Osteoblast (primary cell): ENCODE measurements at regions not wholly inside any gene's neighbourhood (a gene's known extent, or its start where the extent isn't known, plus 50 kb on each side); places are given as distances from the start of the nearest gene placed in this dataset.
A peak's percentile ranks its signal among the peaks of the same experiment; 100 is the strongest.

Experiments
- DNase-seq: peaks from one replicate; pipeline ENCODE4 v3.0.0; 2011; ENCODE audit warnings: low spot score, mixed read lengths; ENCODE audit not compliant: insufficient read length; ENCODE audit errors: missing footprints
- H2AFZ ChIP-seq: 2 replicates; pipeline ENCODE4 v1.6.0; 2011; ENCODE audit warnings: mild to moderate bottlenecking, low read length
- H3K27ac ChIP-seq: 2 replicates; pipeline ENCODE4 v1.5.1; 2011; ENCODE audit warnings: mild to moderate bottlenecking, low read depth, low read length, moderate library complexity
- H3K27me3 ChIP-seq: 2 replicates; pipeline ENCODE4 v1.6.0; 2012; ENCODE audit warnings: mild to moderate bottlenecking, control low read depth, inconsistent platforms, low read length, moderate library complexity; ENCODE audit not compliant: insufficient read depth
- H3K36me3 ChIP-seq: 2 replicates; pipeline ENCODE4 v1.5.1; 2011; ENCODE audit warnings: mild to moderate bottlenecking, low read length, control low read depth, moderate library complexity; ENCODE audit not compliant: insufficient read depth
- H3K4me1 ChIP-seq: 2 replicates; pipeline ENCODE4 v1.5.1; 2011; ENCODE audit warnings: mild to moderate bottlenecking, low read length, control low read depth, moderate library complexity; ENCODE audit not compliant: insufficient read depth
- H3K4me2 ChIP-seq: 2 replicates; pipeline ENCODE4 v1.6.0; 2011; ENCODE audit warnings: mild to moderate bottlenecking, low read length; ENCODE audit not compliant: insufficient read depth
- H3K4me3 ChIP-seq: fragments of 200-600 bp; sonication (generic); 3 replicates; pipeline ENCODE4 v1.5.1; 2012; ENCODE audit warnings: mild to moderate bottlenecking, low read length, inconsistent platforms; ENCODE audit not compliant: insufficient read depth
- H3K79me2 ChIP-seq: 2 replicates; pipeline ENCODE4 v1.6.0; 2012; ENCODE audit warnings: mild to moderate bottlenecking, low read length, control low read depth, inconsistent platforms; ENCODE audit not compliant: insufficient read depth
- H3K9me3 ChIP-seq: 2 replicates; pipeline ENCODE4 v1.5.1; 2011; ENCODE audit warnings: low read depth, low read length, control low read depth
- H4K20me1 ChIP-seq: 2 replicates; pipeline ENCODE4 v1.6.0; 2012; ENCODE audit warnings: mild to moderate bottlenecking, low read length, control low read depth; ENCODE audit not compliant: insufficient read depth
- TF ChIP-seq, protein P1 (sequence below): IDR thresholded peaks from 2 replicates; pipeline ENCODE4 v1.5.1; 2011; ENCODE audit warnings: mild to moderate bottlenecking, low read depth, low read length, moderate library complexity; ENCODE audit errors: extremely low read depth

DNA sequence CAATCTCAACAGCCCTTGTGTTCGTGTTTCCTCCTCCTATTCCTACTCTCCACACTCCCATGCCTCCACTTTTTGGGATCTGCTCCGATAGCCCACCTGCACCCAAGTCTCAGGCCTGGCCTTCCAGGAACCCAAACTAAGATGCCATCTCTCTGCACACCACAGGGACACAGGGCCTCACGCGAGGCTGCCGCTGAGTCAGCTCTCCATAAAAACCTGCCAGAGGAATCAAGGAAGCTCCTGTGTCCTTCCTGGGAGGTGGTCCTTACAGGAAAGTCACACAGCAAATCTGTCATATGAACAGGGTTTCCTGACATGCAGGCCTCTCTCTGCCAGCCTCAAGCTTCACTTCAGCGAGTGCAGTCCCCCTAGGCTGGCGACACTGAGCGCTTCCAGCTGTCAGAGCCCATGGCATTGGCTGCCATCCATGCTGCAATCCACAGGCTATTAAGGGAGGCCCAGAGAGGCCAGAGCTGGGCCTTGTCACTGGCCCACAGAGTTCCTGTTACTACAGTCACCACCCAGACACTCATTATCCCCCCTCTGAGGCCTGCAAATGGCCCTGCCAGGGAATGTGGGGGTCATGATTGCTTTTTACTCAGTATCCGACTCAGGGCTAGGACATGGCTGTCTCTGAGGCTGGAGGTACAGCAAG is 151.4 kb downstream of the OAT start:
- H3K27ac ChIP-seq = no peak overlapping the region
- DNase-seq = peak; percentile 91
- no peak overlapping the region for H3K4me2 ChIP-seq
- no peaks in the 10 kb centered on the region for H3K79me2 ChIP-seq
- TF ChIP-seq, protein P1, sequence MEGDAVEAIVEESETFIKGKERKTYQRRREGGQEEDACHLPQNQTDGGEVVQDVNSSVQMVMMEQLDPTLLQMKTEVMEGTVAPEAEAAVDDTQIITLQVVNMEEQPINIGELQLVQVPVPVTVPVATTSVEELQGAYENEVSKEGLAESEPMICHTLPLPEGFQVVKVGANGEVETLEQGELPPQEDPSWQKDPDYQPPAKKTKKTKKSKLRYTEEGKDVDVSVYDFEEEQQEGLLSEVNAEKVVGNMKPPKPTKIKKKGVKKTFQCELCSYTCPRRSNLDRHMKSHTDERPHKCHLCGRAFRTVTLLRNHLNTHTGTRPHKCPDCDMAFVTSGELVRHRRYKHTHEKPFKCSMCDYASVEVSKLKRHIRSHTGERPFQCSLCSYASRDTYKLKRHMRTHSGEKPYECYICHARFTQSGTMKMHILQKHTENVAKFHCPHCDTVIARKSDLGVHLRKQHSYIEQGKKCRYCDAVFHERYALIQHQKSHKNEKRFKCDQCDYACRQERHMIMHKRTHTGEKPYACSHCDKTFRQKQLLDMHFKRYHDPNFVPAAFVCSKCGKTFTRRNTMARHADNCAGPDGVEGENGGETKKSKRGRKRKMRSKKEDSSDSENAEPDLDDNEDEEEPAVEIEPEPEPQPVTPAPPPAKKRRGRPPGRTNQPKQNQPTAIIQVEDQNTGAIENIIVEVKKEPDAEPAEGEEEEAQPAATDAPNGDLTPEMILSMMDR = no peak
- H3K4me1 ChIP-seq = peaks cover 9% of the 10 kb centered on the region
- peaks cover 3% of the 10 kb centered on the region for H3K27me3 ChIP-seq
- H4K20me1 ChIP-seq = no peaks in the 10 kb centered on the region
- H3K4me3 ChIP-seq = no peak overlapping the region
- no peaks in the 10 kb centered on the region for H3K36me3 ChIP-seq
- peaks cover 5% of the 10 kb centered on the region for H3K9me3 ChIP-seq
- peak overlapping the region; percentile 65 for H2AFZ ChIP-seq

DNA sequence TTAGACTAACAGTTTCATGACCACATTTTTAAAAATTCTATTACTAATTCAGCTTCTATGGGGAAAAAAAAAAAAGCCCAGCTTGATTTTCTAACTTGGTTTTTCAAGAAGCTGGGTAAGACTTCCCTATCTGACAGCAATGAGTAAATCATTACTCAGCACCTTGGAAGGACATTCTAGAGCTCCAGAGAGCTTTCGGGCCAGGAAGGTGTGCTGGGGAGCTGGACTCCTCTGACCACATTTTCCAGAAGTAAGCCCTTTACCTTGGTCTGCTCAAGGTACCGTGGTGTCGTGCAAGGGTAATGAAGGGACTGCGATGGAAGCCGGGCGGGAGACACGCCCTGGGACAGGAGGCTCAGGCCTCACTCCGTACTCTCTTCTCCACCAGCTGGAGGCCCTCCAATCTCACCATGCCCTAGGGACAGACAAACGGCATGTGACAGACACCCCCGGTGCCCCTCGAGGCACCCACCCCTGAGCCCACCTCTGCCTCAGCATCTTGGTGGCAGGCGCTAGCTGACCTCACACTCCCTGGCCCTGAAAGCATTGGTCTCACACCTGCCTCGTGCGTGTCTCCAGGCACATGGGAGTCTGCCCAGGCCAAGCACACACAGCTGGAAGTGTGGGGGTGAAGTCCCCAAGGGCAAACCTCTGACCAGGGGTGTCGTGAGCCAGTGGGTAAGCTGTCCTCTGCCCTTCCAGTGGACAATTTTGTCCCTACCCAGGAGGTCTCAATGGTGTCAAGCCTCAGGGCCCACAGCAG is 152.1 kb downstream of the OAT start:
- Histone ChIP-seq H3K27ac (no peak overlapping the region), H3K36me3 (no peaks in the 10 kb centered on the region), H2AFZ (no peak overlapping the region), H3K79me2 (no peaks in the 10 kb centered on the region), H3K4me2 (no peak overlapping the region), H3K9me3 (peaks cover under 1% of the 10 kb centered on the region), H4K20me1 (no peaks in the 10 kb centered on the region), H3K4me1 (peaks cover 9% of the 10 kb centered on the region), H3K27me3 (peaks cover 3% of the 10 kb centered on the region), H3K4me3 (no peak overlapping the region)
- TF ChIP-seq, protein P1 = no peak
- DNase-seq = peak; percentile 95

DNA sequence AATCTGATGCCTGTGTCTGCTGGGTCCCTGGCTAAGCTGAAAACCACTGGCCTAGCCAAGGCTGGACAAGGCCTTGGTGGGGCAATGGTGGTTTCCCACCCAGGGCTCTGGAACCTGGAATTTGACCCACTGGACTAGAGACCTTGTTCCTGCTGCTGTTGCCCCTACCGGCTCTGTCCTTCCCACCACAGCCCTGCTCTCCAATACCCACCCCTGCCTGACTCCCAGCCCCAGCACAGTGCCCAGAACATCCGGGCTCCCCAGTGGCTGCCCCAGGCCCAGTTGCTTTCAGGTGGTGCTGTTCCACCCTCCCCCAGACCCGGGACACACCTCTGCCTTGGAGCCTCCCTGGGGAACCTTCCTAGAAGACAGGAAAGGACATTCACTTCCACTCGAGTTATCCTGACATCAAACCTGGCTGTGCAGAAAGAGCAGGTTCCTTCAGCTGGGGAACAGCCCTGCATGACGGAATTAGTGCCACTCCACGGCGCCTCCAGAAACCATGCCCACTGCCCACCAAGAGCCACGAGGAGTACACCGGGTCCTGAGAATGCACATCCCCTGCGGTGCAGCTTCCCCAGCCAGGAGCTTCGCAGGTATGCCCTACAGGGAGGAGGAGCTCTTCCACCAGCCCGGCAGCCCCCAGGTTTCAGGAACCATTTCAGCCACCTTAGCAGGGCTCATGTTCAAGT is 152.8 kb downstream of the OAT start:
- no peak overlapping the region for H2AFZ ChIP-seq
- H3K79me2 ChIP-seq = no peaks in the 10 kb centered on the region
- TF ChIP-seq, protein P1 = no peak
- DNase-seq = peak; percentile 42
- H3K27ac ChIP-seq = no peak overlapping the region
- H3K27me3 ChIP-seq = peaks cover 3% of the 10 kb centered on the region
- no peaks in the 10 kb centered on the region for H3K36me3 ChIP-seq
- H3K4me1 ChIP-seq = peaks cover 9% of the 10 kb centered on the region
- H3K4me3 ChIP-seq = no peak overlapping the region
- no peaks in the 10 kb centered on the region for H3K9me3 ChIP-seq
- no peaks in the 10 kb centered on the region for H4K20me1 ChIP-seq
- H3K4me2 ChIP-seq = no peak overlapping the region

DNA sequence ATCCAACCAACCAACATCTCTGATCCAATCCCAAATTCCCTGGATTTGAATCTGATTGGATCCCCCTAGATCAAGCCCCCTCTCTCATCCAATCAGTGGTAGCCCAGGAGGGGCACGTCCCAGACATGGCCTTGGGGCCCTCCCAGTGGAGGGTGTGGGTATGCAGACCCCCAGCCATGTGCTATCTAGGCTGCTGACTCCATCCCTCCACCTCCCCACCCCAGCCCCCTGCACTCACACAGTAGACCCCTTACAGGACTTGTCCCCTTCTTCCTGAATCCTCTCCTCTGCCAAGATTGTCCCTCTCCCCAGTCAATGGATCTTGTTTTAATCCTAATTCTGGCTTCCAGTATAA is 153.4 kb downstream of the OAT start:
- no peaks in the 10 kb centered on the region for H3K9me3 ChIP-seq
- H3K36me3 ChIP-seq = no peaks in the 10 kb centered on the region
- peaks cover 9% of the 10 kb centered on the region for H3K4me1 ChIP-seq
- H3K79me2 ChIP-seq = no peaks in the 10 kb centered on the region
- no peak overlapping the region for H2AFZ ChIP-seq
- no peaks in the 10 kb centered on the region for H4K20me1 ChIP-seq
- H3K4me3 ChIP-seq = no peak overlapping the region
- no peak overlapping the region for H3K27ac ChIP-seq
- no peak for DNase-seq
- H3K27me3 ChIP-seq = peaks cover 3% of the 10 kb centered on the region
- TF ChIP-seq, protein P1 = no peak
- no peak overlapping the region for H3K4me2 ChIP-seq
